ENCODE measurements at regions not wholly inside any gene's neighbourhood (a gene's known extent, or its start where the extent isn't known, plus 50 kb on each side); places are given as distances from the start of the nearest gene placed in this dataset.

- no peak for TF ChIP-seq POLR2AphosphoS5 (IDR thresholded peaks at IDR 0.05)
- TF ChIP-seq CTCF (IDR thresholded peaks at IDR 0.05) = no peak
Observed at GRCh38 chr9:72462340-72462739, 59.1 kb upstream of the TMC1 start.
